Osteoblast (primary cell): ENCODE measurements at regions not wholly inside any gene's neighbourhood (a gene's known extent, or its start where the extent isn't known, plus 50 kb on each side); places are given as distances from the start of the nearest gene placed in this dataset.

Experiments
- DNase-seq: peaks from one replicate; pipeline ENCODE4 v3.0.0; 2011; ENCODE audit warnings: low spot score, mixed read lengths; ENCODE audit not compliant: insufficient read length; ENCODE audit errors: missing footprints
- H2AFZ ChIP-seq: 2 replicates; pipeline ENCODE4 v1.6.0; 2011; ENCODE audit warnings: mild to moderate bottlenecking, low read length
- H3K27ac ChIP-seq: 2 replicates; pipeline ENCODE4 v1.5.1; 2011; ENCODE audit warnings: mild to moderate bottlenecking, low read depth, low read length, moderate library complexity
- H3K27me3 ChIP-seq: 2 replicates; pipeline ENCODE4 v1.6.0; 2012; ENCODE audit warnings: mild to moderate bottlenecking, control low read depth, inconsistent platforms, low read length, moderate library complexity; ENCODE audit not compliant: insufficient read depth
- H3K36me3 ChIP-seq: 2 replicates; pipeline ENCODE4 v1.5.1; 2011; ENCODE audit warnings: mild to moderate bottlenecking, low read length, control low read depth, moderate library complexity; ENCODE audit not compliant: insufficient read depth
- H3K4me1 ChIP-seq: 2 replicates; pipeline ENCODE4 v1.5.1; 2011; ENCODE audit warnings: mild to moderate bottlenecking, low read length, control low read depth, moderate library complexity; ENCODE audit not compliant: insufficient read depth
- H3K4me2 ChIP-seq: 2 replicates; pipeline ENCODE4 v1.6.0; 2011; ENCODE audit warnings: mild to moderate bottlenecking, low read length; ENCODE audit not compliant: insufficient read depth
- H3K4me3 ChIP-seq: fragments of 200-600 bp; sonication (generic); 3 replicates; pipeline ENCODE4 v1.5.1; 2012; ENCODE audit warnings: mild to moderate bottlenecking, low read length, inconsistent platforms; ENCODE audit not compliant: insufficient read depth
- H3K79me2 ChIP-seq: 2 replicates; pipeline ENCODE4 v1.6.0; 2012; ENCODE audit warnings: mild to moderate bottlenecking, low read length, control low read depth, inconsistent platforms; ENCODE audit not compliant: insufficient read depth
- H3K9me3 ChIP-seq: 2 replicates; pipeline ENCODE4 v1.5.1; 2011; ENCODE audit warnings: low read depth, low read length, control low read depth
- H4K20me1 ChIP-seq: 2 replicates; pipeline ENCODE4 v1.6.0; 2012; ENCODE audit warnings: mild to moderate bottlenecking, low read length, control low read depth; ENCODE audit not compliant: insufficient read depth
- CTCF ChIP-seq: IDR thresholded peaks from 2 replicates; pipeline ENCODE4 v1.5.1; 2011; ENCODE audit warnings: mild to moderate bottlenecking, low read depth, low read length, moderate library complexity; ENCODE audit errors: extremely low read depth

- H3K4me3 ChIP-seq: no peak overlapping the region
- H3K4me2 ChIP-seq: no peak overlapping the region
- H3K79me2 ChIP-seq: no peaks in the 10 kb centered on the region
- H3K36me3 ChIP-seq: no peaks in the 10 kb centered on the region
- H3K4me1 ChIP-seq: no peaks in the 10 kb centered on the region
- H3K27me3 ChIP-seq: peaks cover 27% of the 10 kb centered on the region
- no peak overlapping the region for H2AFZ ChIP-seq
- no peak for TF ChIP-seq CTCF
- H4K20me1 ChIP-seq: no peaks in the 10 kb centered on the region
- no peak for DNase-seq
- H3K9me3 ChIP-seq: no peaks in the 10 kb centered on the region
- no peak overlapping the region for H3K27ac ChIP-seq
Observed at GRCh38 chr22:22069450-22070370, 87.1 kb upstream of the TOP3B start.

- no peak overlapping the region for H3K4me2 ChIP-seq
- H3K79me2 ChIP-seq: no peaks in the 10 kb centered on the region
- no peaks in the 10 kb centered on the region for H4K20me1 ChIP-seq
- H2AFZ ChIP-seq: no peak overlapping the region
- peaks cover 27% of the 10 kb centered on the region for H3K27me3 ChIP-seq
- H3K4me1 ChIP-seq: no peaks in the 10 kb centered on the region
- H3K27ac ChIP-seq: no peak overlapping the region
- H3K9me3 ChIP-seq: no peaks in the 10 kb centered on the region
- no peak for TF ChIP-seq CTCF
- no peaks in the 10 kb centered on the region for H3K36me3 ChIP-seq
- no peak for DNase-seq
- H3K4me3 ChIP-seq: no peak overlapping the region
Observed at GRCh38 chr22:22068657-22069056, 86.1 kb upstream of the TOP3B start.

- Histone ChIP-seq H3K4me2 (no peak overlapping the region), H3K9me3 (no peaks in the 10 kb centered on the region), H3K79me2 (no peaks in the 10 kb centered on the region), H3K4me1 (no peaks in the 10 kb centered on the region), H3K27ac (no peak overlapping the region), H3K36me3 (no peaks in the 10 kb centered on the region), H3K27me3 (peaks cover 27% of the 10 kb centered on the region), H3K4me3 (no peak overlapping the region), H2AFZ (no peak overlapping the region), H4K20me1 (no peaks in the 10 kb centered on the region)
- no peak for TF ChIP-seq CTCF
- DNase-seq: no peak
Observed at GRCh38 chr22:22068025-22068424, 85.4 kb upstream of the TOP3B start.

GRCh38 chr22:22067192-22067591 lies 84.6 kb upstream of the TOP3B start:
- no peaks in the 10 kb centered on the region for H3K36me3 ChIP-seq
- H3K27ac ChIP-seq: no peak overlapping the region
- no peaks in the 10 kb centered on the region for H3K79me2 ChIP-seq
- H4K20me1 ChIP-seq: no peaks in the 10 kb centered on the region
- no peaks in the 10 kb centered on the region for H3K4me1 ChIP-seq
- DNase-seq: no peak
- H3K4me2 ChIP-seq: no peak overlapping the region
- H3K4me3 ChIP-seq: no peak overlapping the region
- no peaks in the 10 kb centered on the region for H3K9me3 ChIP-seq
- H2AFZ ChIP-seq: no peak overlapping the region
- no peak for TF ChIP-seq CTCF
- H3K27me3 ChIP-seq: peaks cover 24% of the 10 kb centered on the region
